Astrocyte of the spinal cord (primary cell): ENCODE measurements at regions not wholly inside any gene's neighbourhood (a gene's known extent, or its start where the extent isn't known, plus 50 kb on each side); places are given as distances from the start of the nearest gene placed in this dataset.

Experiments used
- DNase-seq: peaks from one replicate; pipeline ENCODE4 v3.0.0; 2011; ENCODE audit warnings: low read depth, low spot score
- H3K4me3 ChIP-seq: 2 replicates; pipeline ENCODE4 v1.5.1; 2011; ENCODE audit warnings: low read depth, mild to moderate bottlenecking, low read length, moderate library complexity
- CTCF ChIP-seq: IDR thresholded peaks from 2 replicates; pipeline ENCODE4 v1.5.1; 2012; ENCODE audit warnings: low read depth, mild to moderate bottlenecking, low read length, inconsistent platforms
- in situ Hi-C: cut with HindIII; loops from 2 replicates; pipeline ENCODE4 v1.10.0; 2017; ENCODE audit warnings: low sequenced_read_pairs

GRCh38 chr1:39128126-39128525 is 76.4 kb upstream of the MACF1 start:
- DNase-seq, result no peak
- no peak overlapping the region for H3K4me3 ChIP-seq
- in situ Hi-C loops, result no loop called here
- TF ChIP-seq CTCF, result no peak

GRCh38 chr1:39128959-39129358 is 75.5 kb upstream of the MACF1 start:
- no peak overlapping the region for H3K4me3 ChIP-seq

GRCh38 chr1:39129514-39129913 is 75.0 kb upstream of the MACF1 start:
- peak; percentile 57 for DNase-seq
- H3K4me3 ChIP-seq, result no peak overlapping the region
- in situ Hi-C loops, result no loop called here
- TF ChIP-seq CTCF, result peak; percentile 56

More at GRCh38 chr1:39128959-39129358, 75.5 kb upstream of the MACF1 start:
- in situ Hi-C loops, result no loop called here
- DNase-seq, result no peak
- no peak for TF ChIP-seq CTCF

GRCh38 chr1:39130325-39130724 is 74.2 kb upstream of the MACF1 start:
- DNase-seq, result peak; percentile 87
- no peak overlapping the region for H3K4me3 ChIP-seq
- TF ChIP-seq CTCF, result no peak
- in situ Hi-C loops, result no loop called here

DNA sequence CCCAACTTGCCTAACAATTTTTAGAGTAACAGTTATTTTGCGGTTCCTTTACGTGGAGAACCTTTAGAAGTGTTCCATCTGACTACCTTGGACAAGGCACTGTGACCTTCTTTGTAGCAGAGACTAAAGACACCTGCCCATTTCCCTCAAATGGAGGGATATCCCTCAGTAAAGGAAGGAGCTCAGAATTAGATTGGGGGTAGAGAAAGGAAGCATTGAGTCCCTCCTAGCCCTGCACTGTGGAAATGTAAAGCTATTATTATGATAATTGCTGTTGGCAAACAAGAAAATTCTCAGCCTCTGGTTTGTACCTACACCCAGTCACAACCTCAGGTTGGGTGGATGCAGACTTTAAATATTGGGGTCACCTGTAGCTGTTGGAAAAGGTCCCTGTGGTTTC is 72.6 kb upstream of the MACF1 start:
- TF ChIP-seq CTCF, result no peak
- no peak for DNase-seq
- H3K4me3 ChIP-seq, result no peak overlapping the region
- in situ Hi-C loops, result no loop called here

DNA sequence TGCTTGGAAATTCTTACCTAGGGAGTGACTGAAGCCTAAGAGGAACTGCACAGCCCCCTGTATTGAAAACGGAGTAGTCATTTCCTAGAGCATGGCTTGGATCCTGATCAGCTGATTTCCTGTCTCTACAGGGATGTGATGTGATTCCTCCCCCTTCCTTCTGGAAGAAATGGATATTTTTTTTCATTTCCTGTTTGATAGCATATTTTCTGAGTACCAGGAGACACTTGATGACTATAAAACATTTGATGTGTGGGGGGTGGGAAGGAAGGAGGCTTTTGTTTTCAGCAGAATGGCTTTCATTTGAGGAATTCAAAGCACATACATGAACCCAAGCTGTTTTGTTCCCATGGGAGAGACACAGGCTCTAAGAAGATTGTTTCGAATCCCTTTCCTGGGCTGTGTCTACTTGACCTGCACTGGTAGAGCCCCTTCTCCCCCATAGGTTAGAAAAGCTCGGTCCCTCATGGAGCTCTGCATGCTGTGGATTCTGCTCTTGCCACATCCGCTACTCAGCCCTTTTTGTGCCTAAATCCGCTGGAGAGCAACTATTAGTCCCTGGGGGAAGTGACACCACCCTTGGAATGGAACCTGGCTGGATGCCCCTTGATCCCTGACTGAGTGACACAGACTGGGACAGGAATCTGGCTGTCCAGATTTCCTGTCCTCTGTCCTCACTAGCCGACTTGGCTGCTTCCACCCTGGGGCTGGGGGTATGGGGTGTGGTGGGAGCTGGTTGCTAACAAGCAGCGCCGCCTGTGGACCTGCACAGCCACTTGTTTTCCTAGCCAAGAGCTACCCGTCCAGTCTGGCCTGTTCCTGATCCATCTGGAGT is 71.8 kb upstream of the MACF1 start:
- in situ Hi-C loops, result no loop called here
- H3K4me3 ChIP-seq, result no peak overlapping the region

More for the DNA sequence above, 71.8 kb upstream of the MACF1 start:
- peak; percentile 31 for TF ChIP-seq CTCF
- peak; percentile 55 for DNase-seq
